Esophagus squamous epithelium (tissue), 4 donors: ENCODE measurements at regions not wholly inside any gene's neighbourhood (a gene's known extent, or its start where the extent isn't known, plus 50 kb on each side); places are given as distances from the start of the nearest gene placed in this dataset.

Experiments
- CTCF ChIP-seq, 6 experiments: fragments of 450-650 bp in 4 of 6; fragments of 200-600 bp in 2 of 6; sonication (generic) in 2 of 6; IDR thresholded peaks; one replicate each; pipeline ENCODE4 v1.5.1; 2016 to 2019; ENCODE audit warnings: antibody characterized with exemption in 6 of 6, mild to moderate bottlenecking in 4 of 6, moderate library complexity in 4 of 6
- POLR2A ChIP-seq, 4 donors: fragments of 450-650 bp; IDR thresholded peaks; one replicate each; pipeline ENCODE4 v1.6.1; 2017; ENCODE audit warnings: antibody characterized with exemption in 4 of 4, mild to moderate bottlenecking in 4 of 4, moderate library complexity in 3 of 4

- TF ChIP-seq CTCF (IDR thresholded peaks at IDR 0.05) (no peak), POLR2A (IDR thresholded peaks at IDR 0.05) (no peak)
These were observed 87.6 kb upstream of the MED13L start for GRCh38 chr12:116365114-116365513.
